ENCODE measurements at regions not wholly inside any gene's neighbourhood (a gene's known extent, or its start where the extent isn't known, plus 50 kb on each side); places are given as distances from the start of the nearest gene placed in this dataset.

GRCh38 chr13:80180740-80181355, 160.1 kb downstream of the SPRY2 start:
- no peaks in the 10 kb centered on the region for H4K20me1 ChIP-seq (ENCODE audit: control insufficient read depth, insufficient read depth, low read depth, low read length)
- no peaks in the 10 kb centered on the region for H3K9me3 ChIP-seq (ENCODE audit: control insufficient read depth, insufficient read depth, low read length)
- no peaks in the 10 kb centered on the region for H3K4me1 ChIP-seq (ENCODE audit: control insufficient read depth, low read length)
- no peak overlapping the region for H3K4me3 ChIP-seq (ENCODE audit: low read length)
- no peak for TF ChIP-seq CTCF (IDR thresholded peaks at IDR 0.05; ENCODE audit: low read depth, low read length, poor library complexity, severe bottlenecking)
- no peak for TF ChIP-seq EZH2phosphoT487 (IDR thresholded peaks at IDR 0.05; ENCODE audit: borderline replicate concordance, low read length)
- no peaks in the 10 kb centered on the region for H3K9me2 ChIP-seq (replicated peaks; ENCODE audit: control insufficient read depth, low read length)
- H3K27ac ChIP-seq (ENCODE audit: low read depth, low read length), result no peak overlapping the region
- no peaks in the 10 kb centered on the region for H3K27me3 ChIP-seq (ENCODE audit: control insufficient read depth, low read length)
- no peaks in the 10 kb centered on the region for H3K79me2 ChIP-seq (ENCODE audit: control insufficient read depth, low read length)
- H3K4me2 ChIP-seq (ENCODE audit: low read length), result no peak overlapping the region
- no peaks in the 10 kb centered on the region for H3K36me3 ChIP-seq (ENCODE audit: control insufficient read depth, low read length)
- H3F3A ChIP-seq (ENCODE audit: control insufficient read depth, insufficient read depth), result no peaks in the 10 kb centered on the region

- Histone ChIP-seq H3F3A (ENCODE audit: control insufficient read depth, insufficient read depth) (no peaks in the 10 kb centered on the region), H3K9me3 (ENCODE audit: control insufficient read depth, insufficient read depth, low read length) (no peaks in the 10 kb centered on the region)
- TF ChIP-seq CTCF (IDR thresholded peaks at IDR 0.05; ENCODE audit: low read depth, low read length, poor library complexity, severe bottlenecking) (no peak), EZH2phosphoT487 (IDR thresholded peaks at IDR 0.05; ENCODE audit: borderline replicate concordance, low read length) (no peak)
Observed at GRCh38 chr13:80177327-80177726, 163.6 kb downstream of the SPRY2 start.

GRCh38 chr13:80173224-80173623, 167.7 kb downstream of the SPRY2 start:
- Histone ChIP-seq H3K9me3 (ENCODE audit: control insufficient read depth, insufficient read depth, low read length) (no peaks in the 10 kb centered on the region), H3K36me3 (ENCODE audit: control insufficient read depth, low read length) (no peaks in the 10 kb centered on the region), H3K27me3 (ENCODE audit: control insufficient read depth, low read length) (no peaks in the 10 kb centered on the region), H3K4me3 (ENCODE audit: low read length) (no peak overlapping the region), H4K20me1 (ENCODE audit: control insufficient read depth, insufficient read depth, low read depth, low read length) (no peaks in the 10 kb centered on the region), H3K4me1 (ENCODE audit: control insufficient read depth, low read length) (no peaks in the 10 kb centered on the region), H3K79me2 (ENCODE audit: control insufficient read depth, low read length) (no peaks in the 10 kb centered on the region), H3K4me2 (ENCODE audit: low read length) (no peak overlapping the region), H3K9me2 (replicated peaks; ENCODE audit: control insufficient read depth, low read length) (no peaks in the 10 kb centered on the region), H3F3A (ENCODE audit: control insufficient read depth, insufficient read depth) (no peaks in the 10 kb centered on the region), H3K27ac (ENCODE audit: low read depth, low read length) (no peak overlapping the region)
- no peak for TF ChIP-seq CTCF (IDR thresholded peaks at IDR 0.05; ENCODE audit: low read depth, low read length, poor library complexity, severe bottlenecking)
- no peak for TF ChIP-seq EZH2phosphoT487 (IDR thresholded peaks at IDR 0.05; ENCODE audit: borderline replicate concordance, low read length)

More at GRCh38 chr13:80177327-80177726, 163.6 kb downstream of the SPRY2 start:
- H3K4me3 ChIP-seq (ENCODE audit: low read length), result no peak overlapping the region
- no peaks in the 10 kb centered on the region for H3K27me3 ChIP-seq (ENCODE audit: control insufficient read depth, low read length)
- no peaks in the 10 kb centered on the region for H4K20me1 ChIP-seq (ENCODE audit: control insufficient read depth, insufficient read depth, low read depth, low read length)
- no peaks in the 10 kb centered on the region for H3K79me2 ChIP-seq (ENCODE audit: control insufficient read depth, low read length)
- no peaks in the 10 kb centered on the region for H3K4me1 ChIP-seq (ENCODE audit: control insufficient read depth, low read length)
- no peak overlapping the region for H3K27ac ChIP-seq (ENCODE audit: low read depth, low read length)
- no peaks in the 10 kb centered on the region for H3K36me3 ChIP-seq (ENCODE audit: control insufficient read depth, low read length)
- no peaks in the 10 kb centered on the region for H3K9me2 ChIP-seq (replicated peaks; ENCODE audit: control insufficient read depth, low read length)
- H3K4me2 ChIP-seq (ENCODE audit: low read length), result no peak overlapping the region

Data from DOHH2 (cell line).